GM12864 (cell line): ENCODE measurements at regions not wholly inside any gene's neighbourhood (a gene's known extent, or its start where the extent isn't known, plus 50 kb on each side); places are given as distances from the start of the nearest gene placed in this dataset.
"Not testable (repeated sequence)": the region's sequence is repeated elsewhere in the genome, so short reads cannot be mapped to it uniquely, and the experiment has no call there.

Experiments
- DNase-seq: peaks from one replicate; pipeline ENCODE4 v3.0.0-alpha.2; 2011; ENCODE audit warnings: low read depth
- H3K4me3 ChIP-seq: 2 replicates; pipeline ENCODE4 v1.5.1; 2011; ENCODE audit warnings: mild to moderate bottlenecking, low read depth, low read length, control low read depth
- TF ChIP-seq, protein P1 (sequence below): IDR thresholded peaks from 2 replicates; pipeline ENCODE4 v1.5.1; 2011; ENCODE audit warnings: low read depth, mild to moderate bottlenecking, moderate library complexity, low read length, control low read depth, inconsistent platforms; ENCODE audit errors: missing control alignments

DNA sequence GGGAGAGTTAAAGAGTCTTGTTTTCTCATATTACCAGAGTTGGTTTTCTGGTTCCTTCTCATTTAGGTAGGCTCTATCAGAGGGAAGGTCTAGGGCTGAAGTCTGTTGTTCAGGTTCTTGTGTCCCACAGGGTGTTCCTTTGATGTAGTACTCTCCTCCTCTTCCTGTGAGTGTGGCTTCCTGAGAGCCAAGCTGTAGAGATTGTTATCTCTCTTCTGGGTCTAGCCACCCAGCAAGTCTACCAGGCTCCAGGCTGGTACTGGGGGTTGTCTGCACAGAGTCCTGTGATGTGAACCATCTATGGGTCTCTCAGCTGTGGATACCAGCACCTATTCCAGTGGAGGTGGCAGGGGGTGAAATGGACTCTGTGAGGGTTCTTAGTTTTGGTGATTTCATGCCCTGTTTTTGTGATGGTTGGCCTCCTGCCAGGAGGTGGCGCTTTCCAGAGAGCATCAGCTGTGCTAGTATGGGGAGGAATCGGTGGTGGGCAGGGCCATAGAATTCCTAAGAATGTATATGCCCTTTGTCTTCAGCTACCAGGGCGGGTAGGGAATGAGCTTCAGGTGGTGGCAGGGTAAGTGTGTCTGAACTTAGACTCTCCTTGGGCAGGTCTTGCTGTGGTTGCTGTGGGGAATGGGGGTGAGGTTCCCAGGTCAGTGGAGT lies 65.5 kb upstream of the OLIG3 start:
- TF ChIP-seq, protein P1, sequence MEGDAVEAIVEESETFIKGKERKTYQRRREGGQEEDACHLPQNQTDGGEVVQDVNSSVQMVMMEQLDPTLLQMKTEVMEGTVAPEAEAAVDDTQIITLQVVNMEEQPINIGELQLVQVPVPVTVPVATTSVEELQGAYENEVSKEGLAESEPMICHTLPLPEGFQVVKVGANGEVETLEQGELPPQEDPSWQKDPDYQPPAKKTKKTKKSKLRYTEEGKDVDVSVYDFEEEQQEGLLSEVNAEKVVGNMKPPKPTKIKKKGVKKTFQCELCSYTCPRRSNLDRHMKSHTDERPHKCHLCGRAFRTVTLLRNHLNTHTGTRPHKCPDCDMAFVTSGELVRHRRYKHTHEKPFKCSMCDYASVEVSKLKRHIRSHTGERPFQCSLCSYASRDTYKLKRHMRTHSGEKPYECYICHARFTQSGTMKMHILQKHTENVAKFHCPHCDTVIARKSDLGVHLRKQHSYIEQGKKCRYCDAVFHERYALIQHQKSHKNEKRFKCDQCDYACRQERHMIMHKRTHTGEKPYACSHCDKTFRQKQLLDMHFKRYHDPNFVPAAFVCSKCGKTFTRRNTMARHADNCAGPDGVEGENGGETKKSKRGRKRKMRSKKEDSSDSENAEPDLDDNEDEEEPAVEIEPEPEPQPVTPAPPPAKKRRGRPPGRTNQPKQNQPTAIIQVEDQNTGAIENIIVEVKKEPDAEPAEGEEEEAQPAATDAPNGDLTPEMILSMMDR = peak; percentile 39
- not testable (repeated sequence) for DNase-seq, H3K4me3 ChIP-seq

DNA sequence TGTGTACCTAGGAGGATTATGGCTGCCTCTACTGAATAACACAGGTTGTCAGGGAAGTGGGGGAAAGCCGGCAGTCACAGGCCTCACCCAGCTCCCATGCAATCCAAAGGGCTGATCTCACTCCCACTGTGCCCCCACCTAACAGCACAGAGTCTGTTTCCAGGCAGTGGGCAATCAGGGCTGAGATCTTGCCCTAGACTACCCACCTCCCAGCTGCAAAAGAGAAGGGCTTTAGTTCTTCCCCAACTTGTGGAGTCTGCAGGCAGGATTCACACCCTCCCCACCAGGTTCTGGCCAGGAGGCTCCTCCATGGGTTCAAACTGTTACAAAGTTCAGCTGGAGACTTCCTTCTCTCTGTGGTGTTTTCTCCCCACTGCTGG lies 66.0 kb upstream of the OLIG3 start:
- H3K4me3 ChIP-seq = no peak overlapping the region
- DNase-seq = no peak
- TF ChIP-seq, protein P1 = no peak

DNA sequence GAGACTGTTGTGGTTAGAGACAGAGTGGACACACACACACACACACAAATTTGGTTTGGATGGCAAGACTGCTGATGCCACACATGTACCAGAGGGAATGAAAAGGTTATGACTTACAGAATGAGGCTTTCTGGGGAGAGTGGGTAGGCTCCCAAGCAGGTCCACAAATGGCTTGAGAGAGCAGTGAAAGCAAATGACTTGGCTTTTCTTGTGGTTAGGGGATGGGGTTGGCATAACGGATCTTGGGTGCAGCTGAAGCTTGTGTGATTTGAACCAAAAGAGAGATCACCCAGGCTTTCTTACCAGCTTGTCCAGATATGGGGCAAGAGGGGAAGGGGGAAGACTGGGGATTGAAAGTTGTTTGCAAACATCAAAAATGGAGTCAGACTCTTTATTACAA lies 73.9 kb upstream of the OLIG3 start:
- H3K4me3 ChIP-seq = no peak overlapping the region
- TF ChIP-seq, protein P1 = no peak
- no peak for DNase-seq

DNA sequence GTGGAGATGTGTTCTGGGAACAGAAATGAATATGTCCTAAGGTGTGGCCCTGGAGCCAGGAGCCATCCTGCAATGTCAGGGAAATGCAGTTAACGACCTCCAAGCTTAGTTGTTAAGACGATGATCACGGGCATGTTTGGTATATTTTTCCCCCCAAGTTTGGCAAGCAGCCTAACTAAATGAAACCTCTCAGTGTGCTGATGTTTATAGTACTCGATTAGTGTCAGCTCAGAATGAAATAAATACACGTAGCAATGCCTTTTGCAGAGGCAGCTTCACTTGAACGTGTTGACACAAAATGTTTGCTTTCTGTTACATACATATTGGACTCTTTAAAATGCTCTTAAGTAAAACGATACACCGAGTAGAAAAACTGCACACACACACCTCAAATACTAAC lies 76.2 kb upstream of the OLIG3 start:
- TF ChIP-seq, protein P1 = no peak
- no peak overlapping the region for H3K4me3 ChIP-seq
- no peak for DNase-seq

DNA sequence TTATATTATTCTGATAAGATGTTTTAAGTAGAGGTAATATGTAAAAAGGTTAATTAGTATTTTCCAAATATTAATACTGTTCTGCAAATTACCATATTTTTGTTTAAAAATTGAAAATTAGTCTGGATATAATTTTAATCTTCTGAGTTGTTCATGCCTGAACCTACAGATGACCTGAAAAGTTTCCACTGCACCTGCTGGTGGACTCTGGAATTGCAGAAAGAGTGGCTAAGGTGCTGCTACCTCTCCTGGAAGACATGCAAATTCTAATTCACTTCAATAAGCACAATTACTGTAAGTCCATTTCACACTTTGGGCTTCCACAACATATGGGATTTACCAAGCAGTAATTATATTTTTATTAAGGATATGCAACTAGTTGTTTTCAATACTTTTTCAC lies 77.7 kb upstream of the OLIG3 start:
- TF ChIP-seq, protein P1 = peak; percentile 70
- no peak overlapping the region for H3K4me3 ChIP-seq
- peak; percentile 26 for DNase-seq

DNA sequence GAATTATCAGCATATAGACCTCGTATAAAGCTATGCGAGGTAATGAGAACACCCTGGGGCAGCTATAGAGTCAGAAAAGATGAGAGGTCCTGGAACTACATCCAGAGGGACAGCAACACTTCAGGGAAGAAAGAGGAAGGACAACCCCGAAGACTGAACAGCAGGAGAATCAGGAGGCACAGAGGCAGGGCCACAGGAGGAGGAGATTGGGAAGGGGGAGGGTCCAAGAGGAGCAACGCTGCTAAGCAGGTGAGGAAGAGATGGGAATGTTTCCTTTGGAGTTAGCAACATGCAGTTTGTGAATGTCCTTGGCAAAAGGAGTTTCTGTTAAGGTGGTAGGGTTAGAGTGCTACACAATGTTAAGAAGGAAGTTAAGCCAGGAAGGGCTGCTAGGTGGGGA lies 79.5 kb upstream of the OLIG3 start:
- no peak overlapping the region for H3K4me3 ChIP-seq
- TF ChIP-seq, protein P1 = no peak
- no peak for DNase-seq

DNA sequence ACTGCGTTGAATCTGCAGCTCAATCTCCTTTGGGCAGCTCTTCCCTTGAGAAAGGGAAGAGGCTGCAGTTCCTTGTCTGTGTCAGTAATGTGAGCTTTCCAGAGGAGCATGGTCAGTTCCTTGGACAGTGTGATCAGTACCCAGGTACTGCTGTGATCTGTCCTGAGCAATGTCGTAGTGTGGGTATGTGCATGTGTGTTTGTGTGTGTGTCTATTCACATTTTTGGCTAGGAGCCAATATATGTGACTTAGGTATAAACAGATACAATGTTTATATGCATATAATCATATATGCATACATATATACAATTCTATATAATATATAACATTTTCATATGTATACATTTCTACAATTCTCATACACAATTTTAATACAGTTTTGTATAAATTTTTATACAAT lies 85.4 kb upstream of the OLIG3 start:
- TF ChIP-seq, protein P1 = no peak
- no peak overlapping the region for H3K4me3 ChIP-seq
- DNase-seq = no peak
